ENCODE measurements at regions not wholly inside any gene's neighbourhood (a gene's known extent, or its start where the extent isn't known, plus 50 kb on each side); places are given as distances from the start of the nearest gene placed in this dataset.

- TF ChIP-seq CTCF (conservative IDR thresholded peaks at IDR 0.05) (no peak), ZFX (IDR thresholded peaks at IDR 0.05) (no peak)
Measured at GRCh38 chr10:43971306-43971705, 322.6 kb upstream of the ZNF32 start.
